ENCODE measurements at regions not wholly inside any gene's neighbourhood (a gene's known extent, or its start where the extent isn't known, plus 50 kb on each side); places are given as distances from the start of the nearest gene placed in this dataset.

DNA sequence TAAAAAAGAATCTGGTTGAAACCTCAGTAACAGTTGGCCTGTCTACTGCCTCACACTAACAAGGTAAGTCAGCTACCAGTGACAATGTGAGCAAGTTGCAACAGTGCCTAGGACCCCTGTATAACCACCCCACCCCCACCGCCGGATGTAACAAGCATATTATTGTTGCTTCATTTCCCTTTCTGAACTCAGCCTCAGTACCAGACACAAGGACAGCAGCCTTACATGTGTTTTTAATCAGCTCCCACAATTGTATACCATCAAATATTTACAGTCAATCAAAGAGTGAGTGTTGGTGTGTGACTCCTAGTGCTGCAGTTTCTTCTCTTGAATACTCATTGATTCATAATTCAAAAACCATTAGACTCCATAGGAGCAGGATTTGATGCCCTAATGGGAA is 96.4 kb downstream of the PYDC2 start:
- H3K36me3 ChIP-seq (ENCODE audit: low read depth), result no peaks in the 10 kb centered on the region
- H3K4me1 ChIP-seq (ENCODE audit: insufficient read depth, poor library complexity, severe bottlenecking), result no peaks in the 10 kb centered on the region
- no peak overlapping the region for H3K4me3 ChIP-seq (ENCODE audit: severe bottlenecking)
- ATAC-seq (ENCODE audit: low read depth), result no peak
- TF ChIP-seq, protein P1, sequence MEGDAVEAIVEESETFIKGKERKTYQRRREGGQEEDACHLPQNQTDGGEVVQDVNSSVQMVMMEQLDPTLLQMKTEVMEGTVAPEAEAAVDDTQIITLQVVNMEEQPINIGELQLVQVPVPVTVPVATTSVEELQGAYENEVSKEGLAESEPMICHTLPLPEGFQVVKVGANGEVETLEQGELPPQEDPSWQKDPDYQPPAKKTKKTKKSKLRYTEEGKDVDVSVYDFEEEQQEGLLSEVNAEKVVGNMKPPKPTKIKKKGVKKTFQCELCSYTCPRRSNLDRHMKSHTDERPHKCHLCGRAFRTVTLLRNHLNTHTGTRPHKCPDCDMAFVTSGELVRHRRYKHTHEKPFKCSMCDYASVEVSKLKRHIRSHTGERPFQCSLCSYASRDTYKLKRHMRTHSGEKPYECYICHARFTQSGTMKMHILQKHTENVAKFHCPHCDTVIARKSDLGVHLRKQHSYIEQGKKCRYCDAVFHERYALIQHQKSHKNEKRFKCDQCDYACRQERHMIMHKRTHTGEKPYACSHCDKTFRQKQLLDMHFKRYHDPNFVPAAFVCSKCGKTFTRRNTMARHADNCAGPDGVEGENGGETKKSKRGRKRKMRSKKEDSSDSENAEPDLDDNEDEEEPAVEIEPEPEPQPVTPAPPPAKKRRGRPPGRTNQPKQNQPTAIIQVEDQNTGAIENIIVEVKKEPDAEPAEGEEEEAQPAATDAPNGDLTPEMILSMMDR (IDR thresholded peaks at IDR 0.05; ENCODE audit: poor library complexity, severe bottlenecking), result no peak
- H3K9me3 ChIP-seq (ENCODE audit: severe bottlenecking), result no peaks in the 10 kb centered on the region
- no peak overlapping the region for H3K27ac ChIP-seq (ENCODE audit: poor library complexity, severe bottlenecking)
- DNase-seq (ENCODE audit: low spot score), result no peak
- no peaks in the 10 kb centered on the region for H3K27me3 ChIP-seq (ENCODE audit: insufficient read depth, poor library complexity, severe bottlenecking)

DNA sequence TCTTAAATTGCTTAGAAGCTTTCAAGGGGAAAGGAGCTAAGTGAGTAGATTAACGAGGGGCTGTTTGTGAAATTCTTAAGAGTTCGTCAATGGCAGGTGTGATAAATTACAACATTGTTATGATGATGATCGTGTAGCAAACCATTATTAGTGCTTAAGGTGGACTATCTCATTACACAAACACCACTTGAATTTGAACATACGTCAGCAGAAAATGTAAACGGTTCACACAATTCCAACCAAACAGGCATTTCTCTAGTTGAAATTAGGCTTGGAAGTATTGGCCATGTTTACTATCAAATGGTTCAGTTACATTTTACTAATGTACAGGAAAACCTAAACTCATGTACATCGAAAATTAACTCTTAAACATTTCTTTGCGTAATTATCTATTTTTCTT is 102.8 kb downstream of the PYDC2 start:
- no peak overlapping the region for H3K27ac ChIP-seq (ENCODE audit: poor library complexity, severe bottlenecking)
- ATAC-seq (ENCODE audit: low read depth) (no peak), DNase-seq (ENCODE audit: low spot score) (no peak)
- H3K9me3 ChIP-seq (ENCODE audit: severe bottlenecking), result no peaks in the 10 kb centered on the region
- H3K4me3 ChIP-seq (ENCODE audit: severe bottlenecking), result no peak overlapping the region
- H3K4me1 ChIP-seq (ENCODE audit: insufficient read depth, poor library complexity, severe bottlenecking), result no peaks in the 10 kb centered on the region
- TF ChIP-seq, protein P1 (IDR thresholded peaks at IDR 0.05; ENCODE audit: poor library complexity, severe bottlenecking), result no peak
- H3K36me3 ChIP-seq (ENCODE audit: low read depth), result no peaks in the 10 kb centered on the region
- H3K27me3 ChIP-seq (ENCODE audit: insufficient read depth, poor library complexity, severe bottlenecking), result no peaks in the 10 kb centered on the region

GRCh38 chr3:191566469-191566868 is 105.5 kb downstream of the PYDC2 start:
- DNase-seq (ENCODE audit: low spot score) (no peak), ATAC-seq (ENCODE audit: low read depth) (peak; percentile 78)
- Histone ChIP-seq H3K27ac (ENCODE audit: poor library complexity, severe bottlenecking) (peak overlapping the region; percentile 40), H3K4me3 (ENCODE audit: severe bottlenecking) (no peak overlapping the region), H3K4me1 (ENCODE audit: insufficient read depth, poor library complexity, severe bottlenecking) (no peaks in the 10 kb centered on the region), H3K36me3 (ENCODE audit: low read depth) (no peaks in the 10 kb centered on the region), H3K9me3 (ENCODE audit: severe bottlenecking) (no peaks in the 10 kb centered on the region), H3K27me3 (ENCODE audit: insufficient read depth, poor library complexity, severe bottlenecking) (no peaks in the 10 kb centered on the region)
- TF ChIP-seq, protein P1 (IDR thresholded peaks at IDR 0.05; ENCODE audit: poor library complexity, severe bottlenecking), result no peak

GRCh38 chr3:191568206-191568605 is 107.2 kb downstream of the PYDC2 start:
- no peak; the same call in 2 of the 3 replicates for ATAC-seq (ENCODE audit: low read depth)
- Histone ChIP-seq H3K4me3 (ENCODE audit: severe bottlenecking) (no peak overlapping the region), H3K9me3 (ENCODE audit: severe bottlenecking) (no peaks in the 10 kb centered on the region), H3K27me3 (ENCODE audit: insufficient read depth, poor library complexity, severe bottlenecking) (no peaks in the 10 kb centered on the region), H3K36me3 (ENCODE audit: low read depth) (no peaks in the 10 kb centered on the region), H3K4me1 (ENCODE audit: insufficient read depth, poor library complexity, severe bottlenecking) (no peaks in the 10 kb centered on the region), H3K27ac (ENCODE audit: poor library complexity, severe bottlenecking) (no peak overlapping the region)
- DNase-seq (ENCODE audit: low spot score), result no peak
- TF ChIP-seq, protein P1 (IDR thresholded peaks at IDR 0.05; ENCODE audit: poor library complexity, severe bottlenecking), result no peak

DNA sequence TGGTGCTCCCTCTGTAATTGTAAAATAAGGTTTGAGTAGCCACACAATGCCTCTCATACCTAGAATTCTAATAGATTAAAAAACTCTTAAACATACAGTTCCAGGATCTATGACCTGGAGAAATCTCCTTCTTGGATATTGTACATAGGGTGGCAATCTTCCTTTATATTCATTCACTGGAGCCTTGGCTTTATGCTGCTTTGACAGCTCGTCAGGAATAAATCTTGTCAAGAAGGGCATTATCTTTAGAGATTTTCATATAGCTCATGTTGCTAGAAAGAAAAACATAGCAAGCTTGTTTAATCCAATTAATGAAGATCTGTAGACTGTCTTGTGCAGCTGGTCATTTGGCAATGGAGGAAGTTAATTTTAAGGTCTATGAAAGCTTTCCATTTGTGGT is 131.1 kb downstream of the PYDC2 start:
- Histone ChIP-seq H3K4me3 (ENCODE audit: severe bottlenecking) (no peak overlapping the region), H3K27me3 (ENCODE audit: insufficient read depth, poor library complexity, severe bottlenecking) (no peaks in the 10 kb centered on the region), H3K27ac (ENCODE audit: poor library complexity, severe bottlenecking) (no peak overlapping the region), H3K9me3 (ENCODE audit: severe bottlenecking) (no peaks in the 10 kb centered on the region), H3K4me1 (ENCODE audit: insufficient read depth, poor library complexity, severe bottlenecking) (no peaks in the 10 kb centered on the region), H3K36me3 (ENCODE audit: low read depth) (no peaks in the 10 kb centered on the region)
- ATAC-seq (ENCODE audit: low read depth), result no peak
- TF ChIP-seq, protein P1 (IDR thresholded peaks at IDR 0.05; ENCODE audit: poor library complexity, severe bottlenecking), result no peak
- DNase-seq (ENCODE audit: low spot score), result no peak
